Psoas muscle (tissue), 7 donors: ENCODE measurements at regions not wholly inside any gene's neighbourhood (a gene's known extent, or its start where the extent isn't known, plus 50 kb on each side); places are given as distances from the start of the nearest gene placed in this dataset.

Experiments
- ATAC-seq, 4 donors: fragments of 200-7000 bp; cut with Tn5 transposase; one replicate each; pipeline ENCODE4 v1.9.1; 2020; ENCODE audit warnings: moderate library complexity in 3 of 4, mild to moderate bottlenecking in 2 of 4
- DNase-seq, 2 donors: peaks; one replicate each; pipeline ENCODE4 v3.0.0-alpha.2; 2020
- H3K27ac ChIP-seq: fragments of 200-600 bp; one replicate; pipeline ENCODE4 v1.8.0; 2022
- H3K27me3 ChIP-seq, 3 donors: fragments of 200-600 bp in 1 of 3; one replicate each; pipeline versions ENCODE4 v1.6.1 to v1.8.0; 2013 to 2022; ENCODE audit warnings: low read length in 2 of 3, mild to moderate bottlenecking in 2 of 3, moderate library complexity in 1 of 3; ENCODE audit not compliant: insufficient read depth in 3 of 3
- H3K36me3 ChIP-seq, 2 donors: fragments of 200-600 bp in 1 of 2; one replicate each; pipeline versions ENCODE4 v1.6.1 to v1.8.0; 2013 to 2022; ENCODE audit warnings: low read depth in 1 of 2, mild to moderate bottlenecking in 1 of 2, moderate library complexity in 1 of 2; ENCODE audit not compliant: insufficient read depth in 1 of 2
- H3K4me1 ChIP-seq: fragments of 200-600 bp; one replicate; pipeline ENCODE4 v1.8.0; 2022
- H3K4me3 ChIP-seq: fragments of 200-600 bp; one replicate; pipeline ENCODE4 v1.8.0; 2022; ENCODE audit warnings: mild to moderate bottlenecking
- H3K9me3 ChIP-seq: fragments of 200-600 bp; one replicate; pipeline ENCODE4 v1.8.0; 2022
- WGBS, 3 donors: extraction: QIAGEN DNeasy Blood & Tissue Kit; methylation state at CpG; one replicate each; pipeline versions ENCODE4 v1.1.6 to v1.1.7; 2013; 5-methylcytosine and 5-hydroxymethylcytosine counted together
- intact Hi-C, 2 donors: fragments of 100-400 bp; cut with DNase I; formaldehyde crosslinking; loops; one replicate each; pipeline versions ENCODE4 v1.11.0 to v1.14.2; 2022
- TF ChIP-seq, protein P1 (sequence below): fragments of 200-600 bp; IDR thresholded peaks from one replicate; pipeline ENCODE4 v1.8.0; 2022; ENCODE audit warnings: antibody characterized with exemption
- donor health status: healthy with polysubstance abuse.
- donor health status: DM: no; HTN: no; CAD: no; lungs with moderate emphysema.
- donor health status: Bipolar disorder and iron deficiency.
- donor health status: healthy.
- donor health status: DM: yes; HTN: yes; CAD: no.
- donor health status: DM: no; HTN: no; CAD: no.
- donor health status: DM: yes; HTN: yes; CAD: no.

DNA sequence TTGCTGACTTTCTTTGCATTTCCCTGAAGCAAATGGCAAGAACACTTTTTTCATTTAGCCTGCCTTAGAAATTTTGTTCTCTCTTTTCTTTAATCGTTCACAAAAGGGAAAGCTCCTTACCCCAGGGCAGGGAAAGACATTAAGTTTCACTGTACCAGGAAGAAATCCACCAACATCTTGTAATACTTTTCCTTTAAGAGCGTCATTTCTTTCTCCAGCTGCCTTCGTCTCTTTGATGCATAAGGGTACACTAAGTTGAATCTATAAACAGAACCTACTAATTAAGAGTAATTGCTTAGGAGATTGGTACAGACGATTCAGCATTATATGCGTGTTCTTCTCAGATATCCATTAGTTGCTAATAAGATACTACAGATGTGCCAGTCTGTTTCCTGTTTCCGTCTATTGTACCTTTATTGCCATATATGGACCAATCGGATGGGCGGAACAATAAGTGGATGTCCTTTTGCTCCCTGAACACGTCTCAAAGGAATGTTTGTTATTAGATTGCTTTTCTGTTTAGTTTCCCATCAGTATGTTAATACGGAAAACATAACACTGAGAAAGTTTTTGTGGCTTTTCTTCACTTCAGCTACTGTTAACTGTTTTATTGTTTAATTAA, 276.7 kb upstream of the RARB start:
- peak overlapping the region; percentile 26 for H3K4me3 ChIP-seq
- no peaks in the 10 kb centered on the region for H3K36me3 ChIP-seq
- no peak for ATAC-seq
- intact Hi-C loops = no loop called here
- 33 to 41% (median 34%) methylated on average over 10 of the region's 10 CpGs for WGBS, 3 donors
- no peaks in the 10 kb centered on the region for H3K27me3 ChIP-seq
- H3K27ac ChIP-seq = peak overlapping the region; percentile 33
- no peak for DNase-seq
- H3K4me1 ChIP-seq = no peaks in the 10 kb centered on the region
- H3K9me3 ChIP-seq = no peaks in the 10 kb centered on the region
- TF ChIP-seq, protein P1, sequence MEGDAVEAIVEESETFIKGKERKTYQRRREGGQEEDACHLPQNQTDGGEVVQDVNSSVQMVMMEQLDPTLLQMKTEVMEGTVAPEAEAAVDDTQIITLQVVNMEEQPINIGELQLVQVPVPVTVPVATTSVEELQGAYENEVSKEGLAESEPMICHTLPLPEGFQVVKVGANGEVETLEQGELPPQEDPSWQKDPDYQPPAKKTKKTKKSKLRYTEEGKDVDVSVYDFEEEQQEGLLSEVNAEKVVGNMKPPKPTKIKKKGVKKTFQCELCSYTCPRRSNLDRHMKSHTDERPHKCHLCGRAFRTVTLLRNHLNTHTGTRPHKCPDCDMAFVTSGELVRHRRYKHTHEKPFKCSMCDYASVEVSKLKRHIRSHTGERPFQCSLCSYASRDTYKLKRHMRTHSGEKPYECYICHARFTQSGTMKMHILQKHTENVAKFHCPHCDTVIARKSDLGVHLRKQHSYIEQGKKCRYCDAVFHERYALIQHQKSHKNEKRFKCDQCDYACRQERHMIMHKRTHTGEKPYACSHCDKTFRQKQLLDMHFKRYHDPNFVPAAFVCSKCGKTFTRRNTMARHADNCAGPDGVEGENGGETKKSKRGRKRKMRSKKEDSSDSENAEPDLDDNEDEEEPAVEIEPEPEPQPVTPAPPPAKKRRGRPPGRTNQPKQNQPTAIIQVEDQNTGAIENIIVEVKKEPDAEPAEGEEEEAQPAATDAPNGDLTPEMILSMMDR = no peak

DNA sequence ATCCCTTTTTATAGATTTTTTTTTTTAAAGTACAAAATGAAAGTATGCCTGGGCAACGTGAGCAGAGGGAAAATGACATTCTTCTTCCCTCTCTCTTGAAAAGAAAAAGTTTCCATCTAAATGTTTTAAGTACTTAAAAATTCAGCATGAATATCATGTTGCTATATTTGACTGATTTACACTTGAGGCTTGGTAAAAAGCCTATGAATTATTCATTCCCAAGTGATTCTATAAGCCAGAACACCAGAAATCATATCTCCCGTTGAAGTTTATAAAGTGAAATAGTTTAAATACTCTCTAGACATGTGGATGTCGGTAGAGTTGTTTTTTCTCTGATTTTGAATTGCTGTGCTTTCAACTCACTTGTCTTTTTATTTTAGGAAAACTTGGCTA, 276.2 kb upstream of the RARB start:
- no peaks in the 10 kb centered on the region for H3K36me3 ChIP-seq
- no peaks in the 10 kb centered on the region for H3K4me1 ChIP-seq
- DNase-seq (no peak), ATAC-seq (no peak)
- H3K27ac ChIP-seq = peak overlapping the region; percentile 33
- intact Hi-C loops = no loop called here
- no peaks in the 10 kb centered on the region for H3K27me3 ChIP-seq
- TF ChIP-seq, protein P1 = no peak
- H3K9me3 ChIP-seq = no peaks in the 10 kb centered on the region
- H3K4me3 ChIP-seq = peak overlapping the region; percentile 26
- 7 to 11% (median 8%) methylated on average over 3 of the region's 3 CpGs for WGBS, 3 donors

DNA sequence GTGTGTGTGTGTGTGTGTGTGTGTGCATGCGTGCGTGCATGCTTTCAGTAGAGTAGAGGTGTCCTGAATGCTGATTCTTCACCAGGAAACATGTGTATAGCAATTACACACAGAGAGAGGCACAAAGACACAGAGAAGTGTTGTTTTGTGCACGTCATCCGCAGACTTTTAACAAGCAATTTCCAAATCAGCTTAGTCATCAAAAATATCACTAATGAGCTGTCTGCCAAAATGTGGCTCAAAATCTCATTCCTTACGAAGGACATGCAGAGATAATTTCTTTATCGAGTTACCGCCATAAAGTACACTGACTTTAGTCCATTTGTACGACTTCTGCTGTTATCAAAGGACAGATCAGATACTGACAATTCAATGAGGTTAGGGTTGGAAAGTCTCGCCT, 274.9 kb upstream of the RARB start:
- Histone ChIP-seq H3K9me3 (no peaks in the 10 kb centered on the region), H3K27me3 (no peaks in the 10 kb centered on the region), H3K36me3 (no peaks in the 10 kb centered on the region), H3K4me1 (no peaks in the 10 kb centered on the region), H3K4me3 (no peak overlapping the region), H3K27ac (no peak overlapping the region)
- intact Hi-C loops = no loop called here
- 87 to 89% (median 87%) methylated on average over 9 of the region's 9 CpGs for WGBS, 3 donors
- TF ChIP-seq, protein P1 = no peak
- DNase-seq (no peak), ATAC-seq (no peak)

DNA sequence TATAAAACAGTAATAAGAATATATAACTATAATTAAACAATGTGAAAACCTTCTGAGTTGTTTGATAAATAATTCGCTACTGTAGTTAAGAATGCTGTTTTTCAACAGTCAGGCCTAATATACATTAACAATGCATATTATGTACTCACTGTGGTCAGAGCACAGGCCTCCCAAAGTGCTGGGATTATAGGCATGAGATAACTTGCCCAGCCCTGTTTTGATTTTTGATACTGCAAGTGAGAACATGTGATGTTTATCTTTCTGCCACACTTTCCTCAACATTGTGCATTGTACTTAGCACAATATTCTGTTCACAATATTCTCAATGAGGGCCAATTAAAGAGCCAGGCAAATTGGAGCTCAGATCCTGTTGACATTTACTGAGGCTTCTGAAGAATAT, 274.5 kb upstream of the RARB start:
- Histone ChIP-seq H3K9me3 (no peaks in the 10 kb centered on the region), H3K4me3 (no peak overlapping the region), H3K27ac (no peak overlapping the region), H3K27me3 (no peaks in the 10 kb centered on the region), H3K4me1 (no peaks in the 10 kb centered on the region), H3K36me3 (no peaks in the 10 kb centered on the region)
- no peak for ATAC-seq
- DNase-seq = no peak
- intact Hi-C loops = no loop called here
- WGBS, 3 donors = 97 to 100% (median 98%) methylated on average over 1 of the region's 1 CpG
- TF ChIP-seq, protein P1 = no peak
